GM12864 (cell line): ENCODE measurements at regions not wholly inside any gene's neighbourhood (a gene's known extent, or its start where the extent isn't known, plus 50 kb on each side); places are given as distances from the start of the nearest gene placed in this dataset.

Experiments
- DNase-seq: peaks from one replicate; pipeline ENCODE4 v3.0.0-alpha.2; 2011; ENCODE audit warnings: low read depth
- H3K4me3 ChIP-seq: 2 replicates; pipeline ENCODE4 v1.5.1; 2011; ENCODE audit warnings: mild to moderate bottlenecking, low read depth, low read length, control low read depth
- CTCF ChIP-seq: IDR thresholded peaks from 2 replicates; pipeline ENCODE4 v1.5.1; 2011; ENCODE audit warnings: low read depth, mild to moderate bottlenecking, moderate library complexity, low read length, control low read depth, inconsistent platforms; ENCODE audit errors: missing control alignments

- no peak for DNase-seq
- no peak for TF ChIP-seq CTCF
- H3K4me3 ChIP-seq: no peak overlapping the region
These were observed 163.6 kb upstream of the PARP11 start for GRCh38 chr12:4036671-4037271.

GRCh38 chr12:4034921-4035320 lies 161.7 kb upstream of the PARP11 start:
- TF ChIP-seq CTCF: no peak
- H3K4me3 ChIP-seq: no peak overlapping the region
- DNase-seq: no peak

DNA sequence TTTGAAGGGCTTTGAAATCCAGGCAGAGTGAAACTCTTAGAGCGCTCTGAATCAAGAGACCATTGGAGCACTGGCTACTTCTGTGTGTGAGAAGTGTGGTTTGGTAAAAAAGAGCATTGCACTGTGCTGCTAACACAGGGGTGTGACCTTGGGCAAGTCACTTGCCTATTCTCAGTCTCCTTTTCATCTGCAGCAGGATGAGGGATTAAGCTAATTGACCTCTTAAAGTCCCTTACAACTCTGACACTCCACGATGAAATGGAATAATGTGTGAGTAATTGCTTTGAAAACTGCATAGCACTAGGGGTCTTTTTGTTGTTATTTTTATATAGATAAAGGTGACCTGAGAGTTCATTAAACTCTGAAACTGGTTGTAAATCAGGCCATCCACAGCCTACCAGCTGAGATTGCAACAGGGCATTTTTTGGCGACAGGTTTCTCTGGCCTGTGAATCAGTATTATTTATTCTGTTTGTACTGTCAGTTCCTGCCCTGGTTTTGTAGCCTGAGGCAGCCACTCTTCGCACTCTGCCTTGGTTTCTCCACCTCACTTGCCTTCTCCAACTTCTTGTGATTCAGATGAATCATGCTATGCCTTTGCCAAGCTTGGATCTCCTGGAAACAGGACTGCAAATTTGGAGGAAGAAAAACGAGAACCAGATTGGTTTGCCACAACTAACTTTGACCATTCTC lies 159.9 kb upstream of the PARP11 start:
- no peak for DNase-seq
- H3K4me3 ChIP-seq: no peak overlapping the region
- TF ChIP-seq CTCF: no peak

DNA sequence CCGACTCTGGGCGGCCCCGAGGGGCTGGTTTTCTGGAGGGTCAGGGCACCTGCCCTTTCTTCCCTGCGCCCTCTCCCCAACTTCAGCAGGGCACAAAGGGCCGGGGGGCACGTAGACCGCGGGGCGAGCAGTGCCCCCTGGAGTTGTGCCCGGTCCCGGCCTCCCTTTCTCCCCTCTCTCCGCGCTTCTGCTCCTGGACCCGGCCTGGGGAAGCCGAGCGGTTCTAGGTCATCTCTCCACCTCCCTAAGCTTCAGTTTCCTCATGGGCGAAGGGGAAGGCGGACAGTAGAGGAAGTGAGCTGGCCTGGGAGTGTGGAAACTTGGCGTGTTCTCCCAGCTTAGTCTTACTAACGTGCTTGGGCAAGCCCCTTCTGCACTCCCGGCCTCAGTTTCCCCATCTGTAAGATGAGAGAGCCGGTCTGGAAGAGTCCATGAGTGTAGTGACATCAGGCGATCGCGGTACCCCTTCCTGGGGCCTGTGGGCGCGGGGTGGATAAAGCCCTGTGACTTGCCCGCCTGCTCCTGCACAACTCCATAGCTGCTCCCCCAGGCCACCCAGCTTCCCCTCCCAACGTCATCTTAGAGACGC lies 158.6 kb upstream of the PARP11 start:
- H3K4me3 ChIP-seq: no peak overlapping the region
- no peak for DNase-seq
- no peak for TF ChIP-seq CTCF

DNA sequence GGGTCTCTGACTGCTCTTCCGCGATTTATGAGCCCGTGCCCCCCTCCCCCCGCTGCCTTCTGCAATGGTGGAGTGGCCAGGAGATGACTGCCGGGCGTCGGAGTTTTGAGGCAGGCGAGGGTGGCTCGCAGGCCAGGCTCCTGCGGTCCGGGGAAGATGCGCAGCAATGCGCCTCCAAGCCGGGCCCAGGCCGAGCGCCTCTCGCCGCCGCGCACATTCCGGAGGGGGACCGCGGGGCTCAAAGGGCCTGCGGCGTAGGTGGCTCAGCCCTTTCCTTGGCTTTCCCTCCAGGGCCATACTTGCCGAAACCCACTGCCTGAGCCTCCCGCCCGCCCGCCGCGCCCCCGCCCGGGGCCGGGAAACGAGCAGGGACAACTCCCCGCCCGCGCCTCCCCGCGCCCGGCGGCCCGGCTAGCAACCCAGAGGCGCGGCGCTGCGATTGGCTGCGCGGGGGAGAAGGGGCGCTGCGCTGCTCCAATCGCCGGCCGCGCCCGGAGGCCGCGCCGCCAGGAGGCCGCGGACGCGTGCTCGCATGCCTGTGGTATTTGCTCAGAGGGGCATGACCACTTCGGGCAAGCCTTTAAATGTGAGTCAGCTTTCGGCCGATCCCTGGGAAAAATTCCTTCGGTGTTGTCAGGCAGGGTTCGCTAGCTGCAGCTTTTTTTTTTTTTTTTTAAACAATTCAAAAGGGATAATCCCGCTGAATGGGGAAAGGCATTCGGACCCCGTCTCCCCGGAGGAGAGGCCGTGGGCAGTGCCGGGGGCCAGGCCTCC lies 157.9 kb upstream of the PARP11 start:
- no peak for TF ChIP-seq CTCF
- no peak overlapping the region for H3K4me3 ChIP-seq
- DNase-seq: no peak

DNA sequence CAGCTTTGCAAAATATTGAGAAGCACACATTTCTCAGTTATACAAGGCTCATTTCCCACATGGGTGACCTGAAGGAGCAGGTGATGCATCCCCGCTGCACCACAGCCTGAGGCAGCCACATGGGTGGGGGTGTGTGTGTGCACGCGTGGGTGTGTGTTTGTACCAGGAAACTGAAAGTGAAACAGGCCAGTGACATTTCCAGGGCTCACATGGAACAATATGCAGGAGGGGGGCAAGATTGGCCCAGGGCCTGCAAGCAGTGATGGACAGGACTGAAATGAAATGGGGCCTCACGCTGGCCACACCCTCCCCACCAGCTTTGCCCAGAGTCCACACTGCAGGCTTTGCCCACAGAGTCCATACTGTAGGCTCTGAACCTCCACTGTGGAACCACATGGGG lies 154.2 kb upstream of the PARP11 start:
- no peak for TF ChIP-seq CTCF
- H3K4me3 ChIP-seq: no peak overlapping the region
- DNase-seq: no peak
